VCaP (cell line): ENCODE measurements at regions not wholly inside any gene's neighbourhood (a gene's known extent, or its start where the extent isn't known, plus 50 kb on each side); places are given as distances from the start of the nearest gene placed in this dataset.

Source experiments
- H3K27ac ChIP-seq: fragments of 450-650 bp; 2 replicates; pipeline ENCODE4 v1.5.1; 2017
- CTCF ChIP-seq: fragments of 450-650 bp; conservative IDR thresholded peaks from 2 replicates; pipeline ENCODE4 v1.5.1; 2017; ENCODE audit warnings: mild to moderate bottlenecking, moderate library complexity

GRCh38 chr2:146678516-146678915 is 1166.3 kb upstream of the ACVR2A start:
- no peak for TF ChIP-seq CTCF
- H3K27ac ChIP-seq, result no peak overlapping the region

- no peak; the same call in 1 of the 2 replicates for TF ChIP-seq CTCF
- no peak overlapping the region for H3K27ac ChIP-seq
Observed at GRCh38 chr2:146677280-146677679, 1167.5 kb upstream of the ACVR2A start.

- H3K27ac ChIP-seq, result no peak overlapping the region
- TF ChIP-seq CTCF, result no peak
Observed at GRCh38 chr2:146669735-146670134, 1175.1 kb upstream of the ACVR2A start.

- TF ChIP-seq CTCF, result no peak
Observed at GRCh38 chr2:146666340-146666739, 1178.5 kb upstream of the ACVR2A start.

GRCh38 chr2:146665800-146666199 is 1179.0 kb upstream of the ACVR2A start:
- TF ChIP-seq CTCF, result no peak
- no peak overlapping the region for H3K27ac ChIP-seq

More at GRCh38 chr2:146666340-146666739, 1178.5 kb upstream of the ACVR2A start:
- no peak overlapping the region for H3K27ac ChIP-seq

- TF ChIP-seq CTCF, result peak; percentile 81
- no peak overlapping the region for H3K27ac ChIP-seq
Observed at GRCh38 chr2:146661473-146662096, 1183.2 kb upstream of the ACVR2A start.

- H3K27ac ChIP-seq, result no peak overlapping the region
- no peak for TF ChIP-seq CTCF
Observed at GRCh38 chr2:146659976-146660375, 1184.9 kb upstream of the ACVR2A start.
